GM19397 (cell line): ENCODE measurements at regions not wholly inside any gene's neighbourhood (a gene's known extent, or its start where the extent isn't known, plus 50 kb on each side); places are given as distances from the start of the nearest gene placed in this dataset.

Experiments
- ATAC-seq: cut with Tn5 transposase; IDR thresholded peaks from one replicate; pipeline ENCODE4 v1.9.1; 2021; ENCODE audit warnings: mild to moderate bottlenecking, moderate library complexity; ENCODE audit not compliant: unreplicated experiment

GRCh38 chr11:112354364-112354763 is 93.7 kb upstream of the PLET1 start:
- ATAC-seq, result no peak

- ATAC-seq, result no peak
Observed at GRCh38 chr11:112355726-112356125, 95.1 kb upstream of the PLET1 start.

GRCh38 chr11:112357488-112357887 is 96.8 kb upstream of the PLET1 start:
- no peak for ATAC-seq

GRCh38 chr11:112361396-112361795 is 100.7 kb upstream of the PLET1 start:
- no peak for ATAC-seq

- ATAC-seq, result no peak
Observed at GRCh38 chr11:112363527-112363926, 102.9 kb upstream of the PLET1 start.

- no peak for ATAC-seq
Observed at GRCh38 chr11:112364962-112365481, 104.4 kb upstream of the PLET1 start.

GRCh38 chr11:112366012-112366411 is 105.4 kb upstream of the PLET1 start:
- ATAC-seq, result no peak

GRCh38 chr11:112366777-112367176 is 106.1 kb upstream of the PLET1 start:
- no peak for ATAC-seq

- ATAC-seq, result no peak
Observed at GRCh38 chr11:112367461-112367860, 106.8 kb upstream of the PLET1 start.

- no peak for ATAC-seq
Observed at GRCh38 chr11:112367895-112368294, 107.2 kb upstream of the PLET1 start.

GRCh38 chr11:112368381-112368780 is 107.7 kb upstream of the PLET1 start:
- ATAC-seq, result no peak

GRCh38 chr11:112369374-112369773 is 108.7 kb upstream of the PLET1 start:
- ATAC-seq, result no peak

- no peak for ATAC-seq
Observed at GRCh38 chr11:112369916-112370315, 109.3 kb upstream of the PLET1 start.

GRCh38 chr11:112374486-112375140 is 114.0 kb upstream of the PLET1 start:
- ATAC-seq, result no peak

- no peak for ATAC-seq
Observed at GRCh38 chr11:112377946-112378345, 117.3 kb upstream of the PLET1 start.

- ATAC-seq, result no peak
Observed at GRCh38 chr11:112380464-112380863, 119.8 kb upstream of the PLET1 start.

- no peak for ATAC-seq
Observed at GRCh38 chr11:112381578-112381977, 120.9 kb upstream of the PLET1 start.

- ATAC-seq, result no peak
Observed at GRCh38 chr11:112382561-112382960, 121.9 kb upstream of the PLET1 start.

GRCh38 chr11:112388496-112388895 is 127.8 kb upstream of the PLET1 start:
- ATAC-seq, result no peak

- no peak for ATAC-seq
Observed at GRCh38 chr11:112391086-112391485, 130.4 kb upstream of the PLET1 start.

GRCh38 chr11:112392904-112393303 is 132.2 kb upstream of the PLET1 start:
- ATAC-seq, result no peak

- no peak for ATAC-seq
Observed at GRCh38 chr11:112394304-112394703, 133.6 kb upstream of the PLET1 start.

- ATAC-seq, result no peak
Observed at GRCh38 chr11:112396076-112396475, 135.4 kb upstream of the PLET1 start.
